ENCODE measurements at regions not wholly inside any gene's neighbourhood (a gene's known extent, or its start where the extent isn't known, plus 50 kb on each side); places are given as distances from the start of the nearest gene placed in this dataset.
"Not testable (repeated sequence)": the region's sequence is repeated elsewhere in the genome, so short reads cannot be mapped to it uniquely, and the experiment has no call there.

- not testable (repeated sequence) for TF ChIP-seq ATF3 (IDR thresholded peaks at IDR 0.05); SRF (IDR thresholded peaks at IDR 0.05; ENCODE audit: low read depth); POLR2A (IDR thresholded peaks at IDR 0.05; ENCODE audit: borderline replicate concordance, extremely low read depth, insufficient read depth, insufficient read length); CTCF (IDR thresholded peaks at IDR 0.05 in 2 of 3, conservative IDR thresholded peaks at IDR 0.05 in 1 of 3; ENCODE audit: borderline replicate concordance in 1 of 3, insufficient read depth in 1 of 3, low read depth in 2 of 3, low read length in 2 of 3); POLR2AphosphoS5 (IDR thresholded peaks at IDR 0.05; ENCODE audit: low read depth, low read length); CEBPB (IDR thresholded peaks at IDR 0.05; ENCODE audit: low read depth); SIN3A (IDR thresholded peaks at IDR 0.05; ENCODE audit: low read depth); TCF7L2 (IDR thresholded peaks at IDR 0.05; ENCODE audit: borderline replicate concordance, extremely low read depth, insufficient read depth, insufficient read length); RAD21 (IDR thresholded peaks at IDR 0.05; ENCODE audit: low read depth)
These were observed 413.4 kb downstream of the MAGEE1 start for GRCh38 chrX:76840902-76841301.
